GM06990 (cell line): ENCODE measurements at regions not wholly inside any gene's neighbourhood (a gene's known extent, or its start where the extent isn't known, plus 50 kb on each side); places are given as distances from the start of the nearest gene placed in this dataset.

Experiments used
- DNase-seq: peaks from one replicate; pipeline ENCODE4 v3.0.0-alpha.2; 2011; ENCODE audit not compliant: insufficient read length; ENCODE audit errors: extremely low read depth
- H3K27me3 ChIP-seq: replicated peaks from 2 replicates; pipeline ENCODE4 v1.6.0; 2011; ENCODE audit warnings: low read length; ENCODE audit not compliant: control insufficient read depth, insufficient read depth
- H3K36me3 ChIP-seq: 2 replicates; pipeline ENCODE4 v1.5.1; 2011; ENCODE audit warnings: low read length; ENCODE audit not compliant: control insufficient read depth, insufficient read depth
- H3K4me3 ChIP-seq: replicated peaks from 2 replicates; pipeline ENCODE4 v1.5.1; 2011; ENCODE audit warnings: low read depth, mild to moderate bottlenecking, control low read depth, low read length
- TF ChIP-seq, protein P1 (sequence below): IDR thresholded peaks from 2 replicates; pipeline ENCODE4 v1.5.1; 2011; ENCODE audit warnings: low read length, control low read depth, mild to moderate bottlenecking, inconsistent platforms; ENCODE audit not compliant: insufficient read depth, poor library complexity, severe bottlenecking

- DNase-seq: no peak
- Histone ChIP-seq H3K36me3 (no peaks in the 10 kb centered on the region), H3K27me3 (no peaks in the 10 kb centered on the region), H3K4me3 (no peak overlapping the region)
- TF ChIP-seq, protein P1, sequence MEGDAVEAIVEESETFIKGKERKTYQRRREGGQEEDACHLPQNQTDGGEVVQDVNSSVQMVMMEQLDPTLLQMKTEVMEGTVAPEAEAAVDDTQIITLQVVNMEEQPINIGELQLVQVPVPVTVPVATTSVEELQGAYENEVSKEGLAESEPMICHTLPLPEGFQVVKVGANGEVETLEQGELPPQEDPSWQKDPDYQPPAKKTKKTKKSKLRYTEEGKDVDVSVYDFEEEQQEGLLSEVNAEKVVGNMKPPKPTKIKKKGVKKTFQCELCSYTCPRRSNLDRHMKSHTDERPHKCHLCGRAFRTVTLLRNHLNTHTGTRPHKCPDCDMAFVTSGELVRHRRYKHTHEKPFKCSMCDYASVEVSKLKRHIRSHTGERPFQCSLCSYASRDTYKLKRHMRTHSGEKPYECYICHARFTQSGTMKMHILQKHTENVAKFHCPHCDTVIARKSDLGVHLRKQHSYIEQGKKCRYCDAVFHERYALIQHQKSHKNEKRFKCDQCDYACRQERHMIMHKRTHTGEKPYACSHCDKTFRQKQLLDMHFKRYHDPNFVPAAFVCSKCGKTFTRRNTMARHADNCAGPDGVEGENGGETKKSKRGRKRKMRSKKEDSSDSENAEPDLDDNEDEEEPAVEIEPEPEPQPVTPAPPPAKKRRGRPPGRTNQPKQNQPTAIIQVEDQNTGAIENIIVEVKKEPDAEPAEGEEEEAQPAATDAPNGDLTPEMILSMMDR: no peak
These were observed 591.8 kb upstream of the ADAMTS16 start for GRCh38 chr5:4548341-4548740.

GRCh38 chr5:4549351-4549750 is 590.8 kb upstream of the ADAMTS16 start:
- no peaks in the 10 kb centered on the region for H3K27me3 ChIP-seq
- no peaks in the 10 kb centered on the region for H3K36me3 ChIP-seq
- H3K4me3 ChIP-seq: no peak overlapping the region
- no peak for DNase-seq
- TF ChIP-seq, protein P1: no peak

DNA sequence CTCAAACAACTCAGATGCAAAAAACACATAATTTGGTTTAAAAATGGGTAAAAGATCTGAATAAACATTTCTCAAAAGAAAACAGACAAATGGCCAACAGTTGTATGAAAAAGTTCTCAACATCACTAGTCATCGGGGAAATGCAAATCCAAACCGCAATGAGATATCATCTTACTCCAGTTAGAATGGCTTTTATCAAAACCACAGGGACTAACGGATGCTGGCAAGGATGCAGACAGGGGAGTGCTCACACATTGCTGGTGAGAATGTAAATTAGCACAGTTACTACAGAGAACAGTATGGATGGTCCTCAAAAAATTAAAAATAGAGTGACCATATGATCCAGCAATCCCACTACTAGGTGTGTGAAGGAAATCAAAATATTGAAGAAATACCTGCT is 589.1 kb upstream of the ADAMTS16 start:
- TF ChIP-seq, protein P1: no peak
- Histone ChIP-seq H3K27me3 (no peaks in the 10 kb centered on the region), H3K4me3 (no peak overlapping the region), H3K36me3 (no peaks in the 10 kb centered on the region)
- no peak for DNase-seq

DNA sequence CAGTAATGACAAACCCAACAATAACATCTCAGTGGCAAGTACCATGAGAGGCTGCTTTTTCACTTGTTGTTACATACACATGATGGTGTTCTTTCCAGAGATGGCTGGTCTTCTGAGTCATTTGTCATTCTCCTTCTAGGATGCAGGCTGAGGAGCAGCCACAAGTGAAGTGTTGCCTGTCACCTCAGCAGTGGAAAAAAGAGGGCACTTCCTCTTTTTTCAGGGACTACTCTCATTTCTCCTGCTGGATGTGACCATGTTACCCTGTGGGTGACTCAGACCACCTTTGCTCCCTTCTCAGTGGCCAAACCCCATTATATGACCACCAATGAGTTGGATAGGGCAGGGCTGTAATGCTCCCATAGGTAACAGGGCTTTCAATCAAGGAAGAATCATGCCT is 587.0 kb upstream of the ADAMTS16 start:
- no peaks in the 10 kb centered on the region for H3K36me3 ChIP-seq
- H3K4me3 ChIP-seq: no peak overlapping the region
- H3K27me3 ChIP-seq: no peaks in the 10 kb centered on the region
- TF ChIP-seq, protein P1: no peak
- DNase-seq: no peak

DNA sequence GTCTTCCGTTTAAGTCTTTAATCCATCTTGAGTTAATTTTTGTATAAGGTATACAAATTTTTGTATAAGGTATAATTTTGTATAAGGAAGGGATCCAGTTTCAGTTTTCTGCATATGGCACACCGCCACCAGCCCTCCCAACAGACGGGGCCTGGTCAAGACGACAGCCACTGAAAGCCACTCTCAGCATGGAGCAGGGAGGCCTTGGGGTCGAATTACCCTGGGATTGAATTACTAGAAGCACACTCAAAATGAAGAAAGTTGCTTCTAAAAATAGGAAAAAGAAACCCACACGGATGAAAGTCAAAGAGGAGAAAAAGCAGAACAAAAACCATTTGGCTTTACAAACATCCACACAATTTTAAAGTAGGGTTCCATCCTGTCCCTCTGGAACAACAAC is 586.2 kb upstream of the ADAMTS16 start:
- TF ChIP-seq, protein P1: no peak
- H3K36me3 ChIP-seq: no peaks in the 10 kb centered on the region
- H3K4me3 ChIP-seq: no peak overlapping the region
- no peaks in the 10 kb centered on the region for H3K27me3 ChIP-seq
- no peak for DNase-seq

DNA sequence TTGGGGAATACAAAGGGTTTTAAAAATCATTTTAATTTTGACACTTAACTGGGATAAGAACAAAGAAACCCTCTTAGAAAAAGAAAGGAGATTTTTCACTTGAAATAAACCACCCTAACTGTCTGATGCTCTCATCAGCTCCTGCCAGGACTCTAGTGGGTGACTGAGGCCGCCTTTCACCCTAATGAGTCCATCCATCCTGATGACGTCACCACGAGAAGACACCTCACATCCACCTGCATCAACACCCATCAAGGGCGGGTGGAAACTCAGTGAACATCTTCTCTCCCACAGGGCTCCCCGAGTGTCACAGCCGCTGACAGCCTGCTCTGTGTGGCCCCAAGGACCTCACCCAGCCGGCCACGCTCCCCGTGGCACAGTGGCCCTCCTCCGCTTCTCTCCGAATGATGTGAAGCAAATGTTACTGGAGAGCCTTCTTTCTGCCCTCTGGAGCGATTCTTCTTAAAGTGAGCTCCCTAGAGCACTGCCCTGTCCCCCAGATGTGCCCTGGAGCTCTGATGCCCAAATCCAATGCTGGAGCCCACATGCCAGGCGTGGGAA is 584.3 kb upstream of the ADAMTS16 start:
- Histone ChIP-seq H3K36me3 (no peaks in the 10 kb centered on the region), H3K4me3 (no peak overlapping the region), H3K27me3 (no peaks in the 10 kb centered on the region)
- DNase-seq: no peak
- TF ChIP-seq, protein P1: no peak
